ENCODE measurements at regions not wholly inside any gene's neighbourhood (a gene's known extent, or its start where the extent isn't known, plus 50 kb on each side); places are given as distances from the start of the nearest gene placed in this dataset.
A peak's percentile ranks its signal among the peaks of the same experiment; 100 is the strongest.

GRCh38 chr17:77381185-77381700, 240.5 kb downstream of the SEC14L1 start:
- Histone ChIP-seq H3K4me3 (ENCODE audit: low read depth in 1 of 2, low read length in 2 of 2) (no peak overlapping the region), H3K27ac (ENCODE audit: low read depth, low read length) (peak overlapping the region; percentile 70), H3K9ac (ENCODE audit: low read length) (no peak overlapping the region), H3K27me3 (ENCODE audit: control insufficient read depth in 1 of 2, insufficient read depth in 2 of 2, low read length in 2 of 2) (no peaks in the 10 kb centered on the region), H3K36me3 (ENCODE audit: insufficient read depth, low read length) (no peaks in the 10 kb centered on the region), H3K4me1 (ENCODE audit: insufficient read depth, low read length) (peaks cover 92% of the 10 kb centered on the region), H3K9me3 (ENCODE audit: low read length) (no peaks in the 10 kb centered on the region)

- peak overlapping the region; percentile 70 for H3K27ac ChIP-seq (ENCODE audit: low read depth, low read length)
- no peak overlapping the region for H3K9ac ChIP-seq (ENCODE audit: low read length)
- H3K4me1 ChIP-seq (ENCODE audit: insufficient read depth, low read length): peaks cover 92% of the 10 kb centered on the region
These were observed 241.0 kb downstream of the SEC14L1 start for GRCh38 chr17:77381731-77382130.

GRCh38 chr17:77382356-77382911, 241.7 kb downstream of the SEC14L1 start:
- H3K27ac ChIP-seq (ENCODE audit: low read depth, low read length): peak overlapping the region; percentile 63
- H3K4me3 ChIP-seq (ENCODE audit: low read depth in 1 of 2, low read length in 2 of 2): no peak overlapping the region
- no peaks in the 10 kb centered on the region for H3K36me3 ChIP-seq (ENCODE audit: insufficient read depth, low read length)
- H3K4me1 ChIP-seq (ENCODE audit: insufficient read depth, low read length): peaks cover 92% of the 10 kb centered on the region
- peak overlapping the region; percentile 15 for H3K9ac ChIP-seq (ENCODE audit: low read length)
- H3K9me3 ChIP-seq (ENCODE audit: low read length): no peaks in the 10 kb centered on the region
- no peaks in the 10 kb centered on the region for H3K27me3 ChIP-seq (ENCODE audit: control insufficient read depth in 1 of 2, insufficient read depth in 2 of 2, low read length in 2 of 2)

More at GRCh38 chr17:77381731-77382130, 241.0 kb downstream of the SEC14L1 start:
- Histone ChIP-seq H3K36me3 (ENCODE audit: insufficient read depth, low read length) (no peaks in the 10 kb centered on the region), H3K27me3 (ENCODE audit: control insufficient read depth in 1 of 2, insufficient read depth in 2 of 2, low read length in 2 of 2) (no peaks in the 10 kb centered on the region), H3K4me3 (ENCODE audit: low read depth in 1 of 2, low read length in 2 of 2) (no peak overlapping the region), H3K9me3 (ENCODE audit: low read length) (no peaks in the 10 kb centered on the region)

- Histone ChIP-seq H3K9ac (ENCODE audit: low read length) (peak overlapping the region; percentile 15), H3K4me3 (ENCODE audit: low read depth in 1 of 2, low read length in 2 of 2) (no peak overlapping the region), H3K4me1 (ENCODE audit: insufficient read depth, low read length) (peaks cover 90% of the 10 kb centered on the region), H3K9me3 (ENCODE audit: low read length) (no peaks in the 10 kb centered on the region), H3K36me3 (ENCODE audit: insufficient read depth, low read length) (no peaks in the 10 kb centered on the region), H3K27ac (ENCODE audit: low read depth, low read length) (peak overlapping the region; percentile 76), H3K27me3 (ENCODE audit: control insufficient read depth in 1 of 2, insufficient read depth in 2 of 2, low read length in 2 of 2) (no peaks in the 10 kb centered on the region)
These were observed 242.3 kb downstream of the SEC14L1 start for GRCh38 chr17:77382966-77383612.

- no peaks in the 10 kb centered on the region for H3K36me3 ChIP-seq (ENCODE audit: insufficient read depth, low read length)
- H3K9me3 ChIP-seq (ENCODE audit: low read length): no peaks in the 10 kb centered on the region
These were observed 243.1 kb downstream of the SEC14L1 start for GRCh38 chr17:77383613-77384608.

GRCh38 chr17:77385750-77386501, 245.2 kb downstream of the SEC14L1 start:
- Histone ChIP-seq H3K9ac (ENCODE audit: low read length) (no peak overlapping the region), H3K4me1 (ENCODE audit: insufficient read depth, low read length) (peaks cover 88% of the 10 kb centered on the region), H3K27ac (ENCODE audit: low read depth, low read length) (peak overlapping the region; percentile 5)

More at GRCh38 chr17:77383613-77384608, 243.1 kb downstream of the SEC14L1 start:
- H3K27ac ChIP-seq (ENCODE audit: low read depth, low read length): peak overlapping the region; percentile 77
- no peaks in the 10 kb centered on the region for H3K27me3 ChIP-seq (ENCODE audit: control insufficient read depth in 1 of 2, insufficient read depth in 2 of 2, low read length in 2 of 2)
- peak overlapping the region; percentile 15 for H3K9ac ChIP-seq (ENCODE audit: low read length)
- H3K4me3 ChIP-seq (ENCODE audit: low read depth in 1 of 2, low read length in 2 of 2): no peak overlapping the region
- H3K4me1 ChIP-seq (ENCODE audit: insufficient read depth, low read length): peaks cover 90% of the 10 kb centered on the region

GRCh38 chr17:77386502-77387192, 245.9 kb downstream of the SEC14L1 start:
- Histone ChIP-seq H3K27ac (ENCODE audit: low read depth, low read length) (peak overlapping the region; percentile 5), H3K36me3 (ENCODE audit: insufficient read depth, low read length) (no peaks in the 10 kb centered on the region), H3K27me3 (ENCODE audit: control insufficient read depth in 1 of 2, insufficient read depth in 2 of 2, low read length in 2 of 2) (no peaks in the 10 kb centered on the region), H3K4me3 (ENCODE audit: low read depth in 1 of 2, low read length in 2 of 2) (peak overlapping the region in 1 of 2 donors; percentile 32), H3K4me1 (ENCODE audit: insufficient read depth, low read length) (peaks cover 88% of the 10 kb centered on the region), H3K9ac (ENCODE audit: low read length) (peak overlapping the region; percentile 53), H3K9me3 (ENCODE audit: low read length) (no peaks in the 10 kb centered on the region)

More at GRCh38 chr17:77385750-77386501, 245.2 kb downstream of the SEC14L1 start:
- H3K27me3 ChIP-seq (ENCODE audit: control insufficient read depth in 1 of 2, insufficient read depth in 2 of 2, low read length in 2 of 2): no peaks in the 10 kb centered on the region
- H3K36me3 ChIP-seq (ENCODE audit: insufficient read depth, low read length): no peaks in the 10 kb centered on the region
- H3K9me3 ChIP-seq (ENCODE audit: low read length): no peaks in the 10 kb centered on the region
- no peak overlapping the region for H3K4me3 ChIP-seq (ENCODE audit: low read depth in 1 of 2, low read length in 2 of 2)

- Histone ChIP-seq H3K4me1 (ENCODE audit: insufficient read depth, low read length) (peaks cover 92% of the 10 kb centered on the region), H3K27me3 (ENCODE audit: control insufficient read depth in 1 of 2, insufficient read depth in 2 of 2, low read length in 2 of 2) (no peaks in the 10 kb centered on the region), H3K36me3 (ENCODE audit: insufficient read depth, low read length) (no peaks in the 10 kb centered on the region), H3K27ac (ENCODE audit: low read depth, low read length) (peak overlapping the region; percentile 93), H3K4me3 (ENCODE audit: low read depth in 1 of 2, low read length in 2 of 2) (peak overlapping the region in 1 of 2 donors; percentile 45), H3K9me3 (ENCODE audit: low read length) (no peaks in the 10 kb centered on the region), H3K9ac (ENCODE audit: low read length) (peak overlapping the region; percentile 65)
These were observed 247.1 kb downstream of the SEC14L1 start for GRCh38 chr17:77387891-77388290.

- no peaks in the 10 kb centered on the region for H3K36me3 ChIP-seq (ENCODE audit: insufficient read depth, low read length)
- peak overlapping the region; percentile 4 to 45 for H3K4me3 ChIP-seq (ENCODE audit: low read depth in 1 of 2, low read length in 2 of 2)
- peak overlapping the region; percentile 65 for H3K9ac ChIP-seq (ENCODE audit: low read length)
- peak overlapping the region; percentile 93 for H3K27ac ChIP-seq (ENCODE audit: low read depth, low read length)
- H3K9me3 ChIP-seq (ENCODE audit: low read length): no peaks in the 10 kb centered on the region
- H3K27me3 ChIP-seq (ENCODE audit: control insufficient read depth in 1 of 2, insufficient read depth in 2 of 2, low read length in 2 of 2): no peaks in the 10 kb centered on the region
- peaks cover 91% of the 10 kb centered on the region for H3K4me1 ChIP-seq (ENCODE audit: insufficient read depth, low read length)
These were observed 247.9 kb downstream of the SEC14L1 start for GRCh38 chr17:77388384-77389306.

All from muscle layer of colon (tissue), 2 donors.